ENCODE measurements at regions not wholly inside any gene's neighbourhood (a gene's known extent, or its start where the extent isn't known, plus 50 kb on each side); places are given as distances from the start of the nearest gene placed in this dataset.

DNA sequence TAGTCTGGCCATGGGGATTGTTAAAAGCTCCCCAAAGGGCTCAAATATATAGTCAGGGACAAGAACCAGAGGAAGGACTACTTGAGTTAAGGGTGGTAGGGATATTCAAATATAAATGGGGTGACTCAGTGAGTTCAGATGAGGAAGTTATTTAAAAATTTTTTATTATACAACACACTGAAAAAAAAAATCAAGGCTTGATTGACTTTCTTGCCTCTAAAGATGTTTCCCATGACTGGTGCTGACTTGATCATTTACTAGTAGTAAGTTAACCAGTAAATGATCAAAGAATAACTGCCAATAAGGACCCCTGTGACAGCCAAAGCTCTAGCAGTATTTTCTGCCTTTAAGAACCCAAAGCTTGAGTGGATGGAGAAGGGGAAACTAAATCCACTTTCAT lies 357.6 kb upstream of the NR5A2 start:
- Mint-ChIP-seq H3K4me1 (peaks cover 6% of the 10 kb centered on the region), H3K4me3 (no peak overlapping the region), H3K27ac (peak overlapping the region; percentile 62 to 87 (median 74)), H3K9me3 (peaks cover 9% of the 10 kb centered on the region), H3K36me3 (ENCODE audit: low read depth) (no peaks in the 10 kb centered on the region), H3K27me3 (ENCODE audit: low read depth) (no peaks in the 10 kb centered on the region)
- TF ChIP-seq, protein P1, sequence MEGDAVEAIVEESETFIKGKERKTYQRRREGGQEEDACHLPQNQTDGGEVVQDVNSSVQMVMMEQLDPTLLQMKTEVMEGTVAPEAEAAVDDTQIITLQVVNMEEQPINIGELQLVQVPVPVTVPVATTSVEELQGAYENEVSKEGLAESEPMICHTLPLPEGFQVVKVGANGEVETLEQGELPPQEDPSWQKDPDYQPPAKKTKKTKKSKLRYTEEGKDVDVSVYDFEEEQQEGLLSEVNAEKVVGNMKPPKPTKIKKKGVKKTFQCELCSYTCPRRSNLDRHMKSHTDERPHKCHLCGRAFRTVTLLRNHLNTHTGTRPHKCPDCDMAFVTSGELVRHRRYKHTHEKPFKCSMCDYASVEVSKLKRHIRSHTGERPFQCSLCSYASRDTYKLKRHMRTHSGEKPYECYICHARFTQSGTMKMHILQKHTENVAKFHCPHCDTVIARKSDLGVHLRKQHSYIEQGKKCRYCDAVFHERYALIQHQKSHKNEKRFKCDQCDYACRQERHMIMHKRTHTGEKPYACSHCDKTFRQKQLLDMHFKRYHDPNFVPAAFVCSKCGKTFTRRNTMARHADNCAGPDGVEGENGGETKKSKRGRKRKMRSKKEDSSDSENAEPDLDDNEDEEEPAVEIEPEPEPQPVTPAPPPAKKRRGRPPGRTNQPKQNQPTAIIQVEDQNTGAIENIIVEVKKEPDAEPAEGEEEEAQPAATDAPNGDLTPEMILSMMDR (IDR thresholded peaks at IDR 0.05; ENCODE audit: unreplicated experiment in 3 of 3), result no peak

DNA sequence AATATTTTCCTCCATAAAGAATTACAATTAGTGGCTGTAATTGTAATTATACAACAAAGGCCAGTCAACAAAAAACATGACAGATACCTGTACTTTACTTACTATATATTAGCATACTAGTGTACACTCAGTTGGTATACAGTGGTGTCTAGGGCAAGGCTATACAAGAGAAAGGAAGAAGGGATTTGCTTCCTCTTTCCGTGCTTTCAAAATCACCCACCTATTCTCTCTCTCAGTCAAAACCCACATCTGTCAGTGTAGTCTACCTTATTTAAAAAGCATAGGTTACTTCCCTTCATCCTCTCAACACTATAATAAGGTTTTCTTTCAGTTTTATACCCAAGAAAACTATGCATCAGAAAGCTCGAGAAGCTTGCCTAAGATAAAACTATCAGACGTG lies 355.8 kb upstream of the NR5A2 start:
- H3K4me1 Mint-ChIP-seq, result no peaks in the 10 kb centered on the region
- TF ChIP-seq, protein P1 (IDR thresholded peaks at IDR 0.05; ENCODE audit: unreplicated experiment in 3 of 3), result no peak
- H3K4me3 Mint-ChIP-seq, result no peak overlapping the region
- no peaks in the 10 kb centered on the region for H3K36me3 Mint-ChIP-seq (ENCODE audit: low read depth)
- H3K27me3 Mint-ChIP-seq (ENCODE audit: low read depth), result no peaks in the 10 kb centered on the region
- H3K9me3 Mint-ChIP-seq, result peaks cover 9% of the 10 kb centered on the region
- H3K27ac Mint-ChIP-seq, result no peak overlapping the region

DNA sequence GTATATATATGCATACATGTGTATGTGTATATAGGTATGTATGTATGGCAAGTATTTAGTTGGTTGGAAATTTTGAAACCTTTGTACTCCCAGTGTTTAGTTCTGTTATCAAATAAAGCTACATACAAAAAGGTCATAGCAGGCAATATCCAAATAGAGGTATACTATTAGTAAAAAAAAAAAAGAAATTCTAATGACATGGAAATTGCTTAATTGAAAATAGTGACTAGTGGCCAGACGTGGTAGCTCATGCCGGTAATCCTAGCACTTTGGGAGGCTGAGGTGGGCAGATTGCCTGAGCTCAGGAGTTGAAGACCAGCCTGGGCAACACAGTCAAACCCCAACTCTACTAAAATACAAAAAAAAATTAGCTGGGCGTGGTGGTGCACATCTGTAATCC lies 351.6 kb upstream of the NR5A2 start:
- Mint-ChIP-seq H3K4me3 (no peak overlapping the region), H3K4me1 (no peaks in the 10 kb centered on the region), H3K27me3 (ENCODE audit: low read depth) (no peaks in the 10 kb centered on the region), H3K9me3 (peaks cover 7% of the 10 kb centered on the region), H3K27ac (no peak overlapping the region), H3K36me3 (ENCODE audit: low read depth) (no peaks in the 10 kb centered on the region)
- TF ChIP-seq, protein P1 (IDR thresholded peaks at IDR 0.05; ENCODE audit: unreplicated experiment in 3 of 3), result no peak

DNA sequence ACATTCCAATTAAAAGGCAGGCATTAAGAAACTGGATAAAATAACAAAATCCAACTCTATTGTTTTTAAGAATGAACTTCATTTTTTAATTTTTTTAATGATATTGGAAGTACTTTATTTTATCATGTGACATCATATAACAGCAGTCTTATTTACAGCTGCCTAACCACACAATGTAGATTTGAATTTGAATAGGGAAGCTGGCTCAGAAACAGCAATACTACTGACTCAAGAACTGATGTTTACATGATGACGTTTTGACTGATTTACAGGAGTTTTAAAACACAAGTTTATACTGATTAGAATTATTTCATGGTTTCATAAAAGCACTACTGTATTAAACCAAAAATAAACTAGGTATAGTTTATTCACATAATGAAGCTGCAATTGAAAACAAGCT lies 348.7 kb upstream of the NR5A2 start:
- Mint-ChIP-seq H3K27me3 (ENCODE audit: low read depth) (no peaks in the 10 kb centered on the region), H3K36me3 (ENCODE audit: low read depth) (no peaks in the 10 kb centered on the region), H3K9me3 (no peaks in the 10 kb centered on the region), H3K4me1 (no peaks in the 10 kb centered on the region), H3K4me3 (no peak overlapping the region), H3K27ac (no peak overlapping the region)
- TF ChIP-seq, protein P1 (IDR thresholded peaks at IDR 0.05; ENCODE audit: unreplicated experiment in 3 of 3), result no peak

DNA sequence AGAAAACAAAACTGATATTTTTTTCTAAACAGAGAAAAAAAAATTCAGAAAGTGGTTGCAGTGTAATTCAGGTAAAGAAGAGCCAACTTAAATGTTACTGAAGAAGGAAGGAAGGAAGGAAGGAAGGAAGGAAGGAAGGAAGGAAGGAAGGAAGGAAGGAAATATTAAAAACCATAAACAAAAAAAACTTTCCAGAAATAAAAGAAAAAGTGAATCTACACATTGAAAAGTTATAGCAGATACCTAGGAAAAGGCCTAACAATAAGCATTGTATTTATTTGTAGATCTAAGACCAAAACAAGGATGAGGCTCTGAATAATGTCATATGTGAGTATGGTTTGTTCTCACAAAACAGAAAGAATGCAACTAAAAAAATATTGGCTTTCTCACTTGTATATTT lies 345.4 kb upstream of the NR5A2 start:
- Mint-ChIP-seq H3K4me1 (peaks cover 4% of the 10 kb centered on the region), H3K27ac (no peak overlapping the region), H3K9me3 (no peaks in the 10 kb centered on the region), H3K4me3 (no peak overlapping the region), H3K27me3 (ENCODE audit: low read depth) (peaks cover 4% of the 10 kb centered on the region), H3K36me3 (ENCODE audit: low read depth) (no peaks in the 10 kb centered on the region)
- TF ChIP-seq, protein P1 (IDR thresholded peaks at IDR 0.05; ENCODE audit: unreplicated experiment in 3 of 3), result no peak

DNA sequence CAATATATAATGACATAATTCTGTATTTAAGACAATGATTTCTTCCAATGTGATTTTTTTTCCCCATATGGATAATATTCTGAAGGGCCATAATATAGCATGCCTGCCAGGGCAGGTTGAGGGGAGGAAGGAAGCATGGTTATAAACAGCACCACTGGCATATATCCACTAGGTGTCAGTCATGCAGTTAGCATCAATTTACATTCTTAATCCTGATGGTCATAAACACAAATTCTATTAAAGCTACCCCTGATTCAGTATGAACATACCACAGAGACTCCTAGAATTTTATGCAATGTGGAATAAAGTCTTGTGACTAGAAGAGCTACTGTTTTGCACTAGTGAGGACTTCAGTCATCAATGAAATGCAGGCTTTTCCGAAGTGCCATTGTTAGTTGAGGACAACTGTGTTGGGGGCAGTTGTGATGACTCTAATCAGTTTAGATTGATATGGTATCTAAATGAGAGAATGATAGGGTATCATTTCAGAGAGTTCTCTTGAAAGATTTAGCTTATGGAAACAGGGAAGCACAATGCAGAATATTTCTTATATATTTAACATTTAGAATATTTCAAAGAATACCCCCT lies 342.7 kb upstream of the NR5A2 start:
- Mint-ChIP-seq H3K4me3 (no peak overlapping the region), H3K27me3 (ENCODE audit: low read depth) (peaks cover 4% of the 10 kb centered on the region), H3K9me3 (no peaks in the 10 kb centered on the region), H3K4me1 (peaks cover 23% of the 10 kb centered on the region), H3K36me3 (ENCODE audit: low read depth) (no peaks in the 10 kb centered on the region), H3K27ac (no peak overlapping the region)
- TF ChIP-seq, protein P1 (IDR thresholded peaks at IDR 0.05; ENCODE audit: unreplicated experiment in 3 of 3), result peak; percentile 84 to 92 (median 88)
